ENCODE measurements at regions not wholly inside any gene's neighbourhood (a gene's known extent, or its start where the extent isn't known, plus 50 kb on each side); places are given as distances from the start of the nearest gene placed in this dataset.
"Not testable (repeated sequence)": the region's sequence is repeated elsewhere in the genome, so short reads cannot be mapped to it uniquely, and the experiment has no call there.

- no peaks in the 10 kb centered on the region for H3K27me3 ChIP-seq (replicated peaks; ENCODE audit: control insufficient read depth, insufficient read depth, low read length)
- H3K36me3 ChIP-seq (ENCODE audit: control insufficient read depth, insufficient read depth, low read length), result no peaks in the 10 kb centered on the region
- DNase-seq (ENCODE audit: extremely low read depth, insufficient read length), result no peak
- no peak for TF ChIP-seq CTCF (IDR thresholded peaks at IDR 0.05; ENCODE audit: insufficient read depth, low read length, poor library complexity, severe bottlenecking)
- H3K4me3 ChIP-seq (replicated peaks; ENCODE audit: low read depth, low read length), result no peak overlapping the region
These were observed 149.3 kb upstream of the ATP11B start for GRCh38 chr3:182644013-182644412.

GRCh38 chr3:182644790-182645433 is 148.4 kb upstream of the ATP11B start:
- no peaks in the 10 kb centered on the region for H3K36me3 ChIP-seq (ENCODE audit: control insufficient read depth, insufficient read depth, low read length)
- H3K4me3 ChIP-seq (replicated peaks; ENCODE audit: low read depth, low read length), result no peak overlapping the region
- no peak for DNase-seq (ENCODE audit: extremely low read depth, insufficient read length)
- no peak for TF ChIP-seq CTCF (IDR thresholded peaks at IDR 0.05; ENCODE audit: insufficient read depth, low read length, poor library complexity, severe bottlenecking)
- no peaks in the 10 kb centered on the region for H3K27me3 ChIP-seq (replicated peaks; ENCODE audit: control insufficient read depth, insufficient read depth, low read length)

- Histone ChIP-seq H3K36me3 (ENCODE audit: control insufficient read depth, insufficient read depth, low read length) (no peaks in the 10 kb centered on the region), H3K4me3 (replicated peaks; ENCODE audit: low read depth, low read length) (no peak overlapping the region), H3K27me3 (replicated peaks; ENCODE audit: control insufficient read depth, insufficient read depth, low read length) (no peaks in the 10 kb centered on the region)
- no peak for TF ChIP-seq CTCF (IDR thresholded peaks at IDR 0.05; ENCODE audit: insufficient read depth, low read length, poor library complexity, severe bottlenecking)
- no peak for DNase-seq (ENCODE audit: extremely low read depth, insufficient read length)
These were observed 142.7 kb upstream of the ATP11B start for GRCh38 chr3:182650568-182651128.

- Histone ChIP-seq H3K4me3 (replicated peaks; ENCODE audit: low read depth, low read length) (no peak overlapping the region), H3K36me3 (ENCODE audit: control insufficient read depth, insufficient read depth, low read length) (no peaks in the 10 kb centered on the region), H3K27me3 (replicated peaks; ENCODE audit: control insufficient read depth, insufficient read depth, low read length) (no peaks in the 10 kb centered on the region)
- no peak for TF ChIP-seq CTCF (IDR thresholded peaks at IDR 0.05; ENCODE audit: insufficient read depth, low read length, poor library complexity, severe bottlenecking)
- DNase-seq (ENCODE audit: extremely low read depth, insufficient read length), result no peak
These were observed 141.8 kb upstream of the ATP11B start for GRCh38 chr3:182651461-182651860.

- not testable (repeated sequence) for H3K36me3 ChIP-seq (ENCODE audit: control insufficient read depth, insufficient read depth, low read length); DNase-seq (ENCODE audit: extremely low read depth, insufficient read length)
These were observed 140.2 kb upstream of the ATP11B start for GRCh38 chr3:182653065-182653464.

GRCh38 chr3:182668541-182668940 is 124.8 kb upstream of the ATP11B start:
- no peaks in the 10 kb centered on the region for H3K27me3 ChIP-seq (replicated peaks; ENCODE audit: control insufficient read depth, insufficient read depth, low read length)
- TF ChIP-seq CTCF (IDR thresholded peaks at IDR 0.05; ENCODE audit: insufficient read depth, low read length, poor library complexity, severe bottlenecking), result no peak
- H3K36me3 ChIP-seq (ENCODE audit: control insufficient read depth, insufficient read depth, low read length), result no peaks in the 10 kb centered on the region
- no peak overlapping the region for H3K4me3 ChIP-seq (replicated peaks; ENCODE audit: low read depth, low read length)
- DNase-seq (ENCODE audit: extremely low read depth, insufficient read length), result no peak

More at GRCh38 chr3:182653065-182653464, 140.2 kb upstream of the ATP11B start:
- not testable (repeated sequence) for H3K27me3 ChIP-seq (replicated peaks; ENCODE audit: control insufficient read depth, insufficient read depth, low read length); H3K4me3 ChIP-seq (replicated peaks; ENCODE audit: low read depth, low read length)
